HG02943 (cell line): ENCODE measurements at regions not wholly inside any gene's neighbourhood (a gene's known extent, or its start where the extent isn't known, plus 50 kb on each side); places are given as distances from the start of the nearest gene placed in this dataset.
"Not testable (repeated sequence)": the region's sequence is repeated elsewhere in the genome, so short reads cannot be mapped to it uniquely, and the experiment has no call there.

Experiments used
- ATAC-seq: cut with Tn5 transposase; IDR thresholded peaks from one replicate; pipeline ENCODE4 v1.9.1; 2021; ENCODE audit warnings: mild to moderate bottlenecking, low read depth, moderate library complexity; ENCODE audit not compliant: unreplicated experiment

- ATAC-seq = no peak
Measured at GRCh38 chr4:128461291-128462102, 173.9 kb upstream of the PGRMC2 start.

DNA sequence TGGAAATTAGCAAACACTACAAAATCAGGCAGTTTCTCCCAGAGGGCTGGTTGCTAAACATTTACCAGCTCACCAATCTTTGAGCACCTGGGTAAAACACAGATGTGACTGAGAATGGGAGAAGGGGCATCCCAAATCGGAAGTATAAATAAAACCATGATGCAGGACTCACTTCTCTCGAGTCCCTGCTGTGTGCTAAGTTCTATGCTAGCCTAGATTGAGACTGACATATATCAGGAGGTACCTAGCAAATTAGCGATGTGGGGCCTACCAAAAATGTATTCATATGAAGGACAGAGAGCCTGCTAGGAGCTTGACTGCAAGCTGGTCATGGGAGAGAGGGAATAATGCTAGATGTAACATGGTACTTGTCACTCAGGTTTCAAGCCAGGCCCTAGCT is 171.9 kb upstream of the PGRMC2 start:
- no peak for ATAC-seq

DNA sequence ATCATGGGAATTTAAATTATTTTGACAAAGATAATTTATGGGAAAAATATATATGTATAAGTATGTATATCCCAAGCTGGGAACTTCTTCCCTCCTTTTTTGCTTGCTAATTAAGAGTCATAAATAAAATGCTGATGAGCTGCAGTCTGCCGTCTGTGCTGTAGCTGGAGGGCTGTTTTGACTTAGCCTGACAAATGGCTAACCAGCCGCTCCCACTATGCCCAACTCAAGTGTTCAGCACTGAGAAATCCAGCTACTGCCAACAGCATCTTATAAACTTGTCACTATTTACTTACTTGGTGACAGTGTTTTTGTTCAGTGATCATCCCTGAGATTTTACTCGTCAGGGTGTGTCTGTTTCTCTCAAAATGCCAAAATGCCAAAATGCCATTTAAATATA is 171.2 kb upstream of the PGRMC2 start:
- ATAC-seq = no peak

- no peak for ATAC-seq
Measured at GRCh38 chr4:128457726-128458125, 170.1 kb upstream of the PGRMC2 start.

DNA sequence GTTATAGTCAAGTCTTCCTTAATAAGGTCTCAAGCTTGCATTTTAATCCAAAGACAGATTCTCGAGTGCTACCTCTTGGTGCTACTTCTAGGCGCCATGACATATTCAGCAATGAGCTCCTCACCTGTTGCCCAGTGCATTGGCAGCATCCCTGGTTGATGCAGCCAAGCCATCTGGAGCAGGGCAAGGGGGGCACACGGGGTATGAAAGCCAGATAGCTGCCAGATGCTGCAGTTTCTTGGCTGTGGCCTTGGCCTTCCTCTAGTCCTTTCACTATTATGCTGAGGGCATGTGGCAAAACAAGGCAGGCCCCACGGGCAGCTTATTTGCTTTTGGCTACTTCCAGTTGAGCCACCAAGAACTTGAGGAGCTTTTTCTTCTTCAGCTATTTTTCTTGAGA is 168.6 kb upstream of the PGRMC2 start:
- ATAC-seq = no peak

GRCh38 chr4:128455480-128455879 is 167.9 kb upstream of the PGRMC2 start:
- no peak for ATAC-seq

DNA sequence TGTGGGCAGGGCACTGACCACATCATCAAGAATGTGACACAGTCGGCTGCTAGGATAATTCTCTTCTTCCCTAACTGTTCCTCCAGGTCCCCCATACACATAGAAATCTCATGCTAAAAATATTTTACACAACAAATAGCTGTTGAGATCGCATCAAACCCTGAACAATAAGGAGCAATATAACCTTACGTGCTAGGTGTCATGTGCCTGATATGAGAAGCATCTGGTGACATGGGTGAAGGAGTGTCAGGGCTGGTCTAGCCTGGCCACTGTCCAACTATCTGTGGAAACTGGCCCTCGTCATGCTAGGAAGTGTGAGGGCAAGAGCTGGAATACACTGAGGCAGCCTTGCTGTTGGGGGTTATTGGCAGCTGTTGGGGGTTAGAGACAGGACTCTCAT is 167.3 kb upstream of the PGRMC2 start:
- ATAC-seq = no peak

DNA sequence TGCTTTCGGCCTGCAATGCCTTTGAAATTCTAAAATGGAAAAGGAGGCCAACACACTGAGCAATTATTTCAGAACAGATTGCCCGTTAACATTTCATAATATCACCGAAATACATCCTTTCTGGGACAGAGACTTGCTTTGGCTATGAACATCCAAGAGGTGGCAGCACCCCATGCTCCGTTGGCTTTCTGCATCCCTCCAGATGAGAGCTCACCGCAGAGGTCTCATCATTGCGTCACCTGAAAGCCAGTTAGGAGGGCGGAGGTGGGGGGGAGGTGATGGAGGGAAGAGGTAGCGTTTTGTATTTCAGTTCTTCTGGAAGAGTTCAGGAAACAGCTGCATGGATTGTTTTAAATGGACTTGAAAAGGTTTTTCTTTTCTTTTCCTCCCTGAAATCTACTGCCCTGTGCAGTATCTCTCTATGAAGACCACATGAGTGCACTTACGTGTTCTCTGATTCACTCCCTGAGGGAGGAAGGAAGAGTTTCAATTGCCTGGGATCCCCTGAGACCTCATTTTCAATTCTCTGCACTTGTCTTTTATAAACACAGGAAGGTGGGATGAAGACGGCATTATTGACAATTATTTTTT is 166.8 kb upstream of the PGRMC2 start:
- peak; percentile 97 for ATAC-seq

DNA sequence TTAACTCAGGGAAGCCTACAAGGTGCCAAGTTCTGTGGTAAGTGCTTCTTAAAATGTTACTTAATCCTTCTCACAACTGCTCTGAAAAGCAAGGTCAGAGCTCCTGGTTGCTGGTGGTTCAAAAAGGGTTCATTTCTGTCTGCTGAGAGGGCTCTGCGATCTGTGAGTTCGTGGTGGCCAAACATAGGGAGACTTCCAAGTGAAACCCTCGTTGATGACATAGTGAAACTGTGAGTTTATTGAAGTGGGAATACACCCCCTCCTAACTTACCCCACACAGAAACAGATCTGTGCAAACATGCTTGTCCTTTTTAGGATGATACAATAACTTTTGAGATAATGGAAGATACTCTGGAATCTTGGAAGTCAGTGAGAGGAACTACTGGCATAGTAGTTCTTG is 164.8 kb upstream of the PGRMC2 start:
- ATAC-seq = no peak

- no peak for ATAC-seq
Measured at GRCh38 chr4:128451270-128451905, 163.8 kb upstream of the PGRMC2 start.

DNA sequence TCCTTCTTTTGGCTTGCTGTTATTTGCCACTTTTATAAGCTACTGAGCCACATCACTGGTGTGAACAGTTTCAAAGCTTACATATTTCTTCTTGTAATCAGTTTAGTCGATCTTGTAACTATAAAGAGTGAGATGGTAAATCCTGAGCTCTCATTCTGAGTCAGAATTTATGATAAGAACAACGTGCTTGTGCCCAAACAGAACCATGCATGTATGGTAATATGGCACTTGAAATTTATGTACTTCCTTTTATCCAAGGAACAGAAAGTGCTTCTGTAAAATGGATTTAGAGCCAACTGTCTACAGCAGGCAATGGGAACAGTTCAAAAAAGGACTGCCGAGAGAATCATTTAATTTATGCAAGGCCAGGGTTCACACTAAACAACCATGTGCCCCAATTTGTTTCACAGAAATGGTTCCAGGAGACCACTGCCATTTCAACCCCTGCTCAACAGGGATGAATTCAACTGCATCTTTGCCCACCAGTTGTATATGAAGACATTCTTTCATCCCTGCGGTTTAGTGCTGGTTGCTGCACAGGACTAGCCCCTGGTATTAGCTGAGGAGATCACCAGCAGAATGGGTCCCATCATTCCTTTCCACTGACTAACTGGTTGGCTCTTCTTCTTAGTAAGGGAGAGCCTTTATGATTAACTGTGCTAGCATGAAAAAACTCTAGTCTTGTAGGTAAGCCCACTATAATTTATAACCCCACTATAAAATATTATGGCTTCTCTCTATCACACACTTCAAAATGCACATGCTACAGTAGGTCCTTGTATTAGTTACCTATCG is 162.9 kb upstream of the PGRMC2 start:
- ATAC-seq = no peak

DNA sequence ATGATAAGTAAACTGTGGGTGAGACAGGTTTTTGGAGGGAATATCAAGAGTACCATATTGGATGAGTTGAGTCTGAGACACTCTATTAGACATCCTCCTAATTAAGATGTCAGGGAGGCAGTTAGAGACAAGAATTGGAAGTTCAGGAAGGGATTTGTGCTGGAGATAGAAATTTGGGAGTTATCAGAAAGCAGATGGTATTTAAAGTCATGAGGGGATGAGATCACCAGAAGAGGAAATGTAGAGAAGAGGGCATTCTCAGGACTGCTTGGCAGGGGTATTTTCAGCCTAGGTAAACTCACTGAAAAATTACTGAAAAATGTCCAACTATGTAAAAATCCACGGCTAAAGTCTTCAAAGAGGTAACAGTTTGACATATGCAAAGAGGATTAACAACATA is 161.6 kb upstream of the PGRMC2 start:
- no peak for ATAC-seq

DNA sequence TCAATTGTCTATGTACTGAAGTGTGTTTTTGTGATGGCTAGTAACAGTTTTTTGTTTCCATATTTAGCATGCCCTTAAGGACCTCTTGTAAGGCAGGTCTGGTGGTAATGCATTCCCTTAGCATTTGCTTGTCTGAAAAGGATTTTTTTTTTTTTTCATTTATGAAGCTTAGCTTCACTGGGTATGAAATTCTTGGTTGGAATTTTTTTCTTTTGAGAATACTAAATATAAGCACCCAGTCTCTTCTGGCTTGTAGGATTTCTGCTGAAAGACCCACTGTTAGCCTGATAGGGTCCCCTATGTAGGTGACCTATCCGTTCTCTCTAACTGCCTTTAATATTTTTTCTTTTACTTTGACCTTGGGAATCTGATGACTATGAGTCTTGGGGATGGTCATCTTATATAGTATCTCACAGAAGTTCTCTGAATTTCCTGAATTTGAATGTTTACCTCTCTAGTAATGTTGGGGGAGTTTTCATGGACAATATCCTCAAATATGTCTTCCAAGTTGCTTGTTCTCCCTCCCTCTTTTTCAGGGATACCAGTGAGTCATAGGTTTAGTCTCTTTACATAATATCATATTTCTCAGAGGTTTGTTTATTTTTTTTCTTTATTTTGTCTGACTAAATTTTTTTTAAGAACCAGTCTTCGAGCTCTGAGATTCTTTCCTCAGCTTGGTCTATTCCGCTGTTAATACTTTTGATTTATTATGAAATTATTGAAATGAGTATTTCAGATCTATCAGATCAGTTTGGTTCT is 157.1 kb upstream of the PGRMC2 start:
- ATAC-seq = no peak

GRCh38 chr4:128440923-128441322 is 153.3 kb upstream of the PGRMC2 start:
- no peak for ATAC-seq

GRCh38 chr4:128437023-128437422 is 149.4 kb upstream of the PGRMC2 start:
- ATAC-seq = not testable (repeated sequence)

GRCh38 chr4:128429023-128429613 is 141.5 kb upstream of the PGRMC2 start:
- not testable (repeated sequence) for ATAC-seq

DNA sequence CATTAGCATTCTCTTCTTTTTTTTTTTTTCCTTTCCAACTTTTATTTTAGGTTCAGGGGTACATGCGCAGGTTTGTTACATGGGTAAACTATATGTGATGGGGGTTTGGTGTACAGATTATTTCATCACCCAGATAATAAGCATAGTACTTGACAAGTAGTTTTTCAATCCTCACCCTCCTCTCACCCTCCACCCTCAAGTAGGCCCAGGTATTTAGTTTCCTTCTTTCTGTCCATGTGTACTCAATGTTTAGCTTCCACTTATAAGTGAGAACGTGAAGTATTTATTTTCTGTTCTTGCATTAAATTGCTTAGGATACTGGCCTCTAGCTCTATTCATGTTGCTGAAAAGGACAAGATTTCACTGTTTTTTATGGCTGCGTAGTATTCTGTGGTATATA is 140.8 kb upstream of the PGRMC2 start:
- no peak for ATAC-seq

DNA sequence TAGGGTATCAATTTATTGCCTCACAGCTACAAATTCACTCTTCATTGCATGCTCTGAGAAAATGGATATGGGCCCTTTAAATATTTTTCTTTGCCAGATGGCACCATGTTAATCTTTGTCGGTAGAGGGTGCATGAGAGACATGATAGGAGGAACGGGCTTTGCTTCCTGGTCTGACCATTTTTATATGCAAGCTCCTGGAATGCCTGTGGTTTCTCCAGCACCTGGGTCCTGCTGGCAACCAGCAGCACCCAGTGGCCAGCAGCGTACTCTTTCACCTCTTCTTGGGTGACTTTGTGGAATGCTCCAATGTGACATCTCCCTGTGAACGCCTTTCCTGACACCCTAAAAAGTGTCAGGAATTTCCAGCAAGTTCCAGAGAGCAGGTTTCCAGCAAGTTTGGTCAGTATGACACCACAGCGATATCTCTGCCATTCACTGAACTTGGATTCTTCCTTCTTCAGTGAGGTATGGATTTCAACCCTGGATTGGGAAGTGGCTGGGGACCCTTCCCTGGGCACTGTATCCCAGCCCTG is 140.3 kb upstream of the PGRMC2 start:
- ATAC-seq = no peak
